SK-N-SH treated with all-trans-retinoic acid at 6 μM for 48 hours (cell line): ENCODE measurements at regions not wholly inside any gene's neighbourhood (a gene's known extent, or its start where the extent isn't known, plus 50 kb on each side); places are given as distances from the start of the nearest gene placed in this dataset.
A peak's percentile ranks its signal among the peaks of the same experiment; 100 is the strongest.

Experiments
- ATAC-seq: fragments of 200-7000 bp; cut with Tn5 transposase; 3 replicates; pipeline ENCODE4 v1.9.1; 2020; ENCODE audit warnings: mild to moderate bottlenecking, moderate library complexity
- ARNTL ChIP-seq: fragments of 450-650 bp; formaldehyde crosslinking; IDR thresholded peaks from 2 replicates; pipeline ENCODE4 v1.5.0; 2020; ENCODE audit warnings: low read depth, mild to moderate bottlenecking, moderate library complexity, borderline replicate concordance
- BACH2 ChIP-seq: fragments of 250-450 bp; sonication (Bioruptor Pico); IDR thresholded peaks from 2 replicates; pipeline ENCODE4 v1.9.0; 2021; ENCODE audit warnings: mild to moderate bottlenecking, borderline replicate concordance
- CSDC2 ChIP-seq: fragments of 250-450 bp; sonication (Bioruptor Pico); IDR thresholded peaks from 2 replicates; pipeline ENCODE4 v1.5.0; 2020; ENCODE audit warnings: mild to moderate bottlenecking, moderate library complexity
- ESRRG ChIP-seq: fragments of 250-450 bp; sonication (Bioruptor Pico); IDR thresholded peaks from 2 replicates; pipeline ENCODE4 v1.6.1; 2021; ENCODE audit warnings: mild to moderate bottlenecking
- GLIS3 ChIP-seq: fragments of 250-450 bp; sonication (Bioruptor Pico); IDR thresholded peaks from 2 replicates; pipeline ENCODE4 v1.5.0; 2020; ENCODE audit warnings: mild to moderate bottlenecking, moderate library complexity
- ISL1 ChIP-seq: fragments of 250-450 bp; sonication (Bioruptor Pico); IDR thresholded peaks from 2 replicates; pipeline ENCODE4 v2.1.2; 2022; ENCODE audit warnings: mild to moderate bottlenecking, moderate library complexity
- OSR1 ChIP-seq: fragments of 250-450 bp; sonication (Bioruptor Pico); IDR thresholded peaks from 2 replicates; pipeline ENCODE4 v1.8.0; 2022; ENCODE audit warnings: moderate library complexity, mild to moderate bottlenecking, inconsistent platforms
- PPARA ChIP-seq: fragments of 250-450 bp; sonication (Bioruptor Pico); IDR thresholded peaks from 2 replicates; pipeline ENCODE4 v1.5.0; 2020; ENCODE audit warnings: mild to moderate bottlenecking, borderline replicate concordance
- RARB ChIP-seq: fragments of 250-450 bp; sonication (Bioruptor Pico); IDR thresholded peaks from 2 replicates; pipeline ENCODE4 v1.8.0; 2021; ENCODE audit warnings: mild to moderate bottlenecking, moderate library complexity
- SNAI2 ChIP-seq: fragments of 250-450 bp; sonication (Bioruptor Pico); IDR thresholded peaks from 2 replicates; pipeline ENCODE4 v1.5.0; 2020; ENCODE audit warnings: mild to moderate bottlenecking, moderate library complexity
- TCF4 ChIP-seq: fragments of 250-450 bp; sonication (Bioruptor Pico); IDR thresholded peaks from 2 replicates; pipeline ENCODE4 v1.8.0; 2021; ENCODE audit warnings: mild to moderate bottlenecking, moderate library complexity, borderline replicate concordance
- TOX ChIP-seq: fragments of 250-450 bp; sonication (Bioruptor Pico); IDR thresholded peaks from 2 replicates; pipeline ENCODE4 v1.8.0; 2021; ENCODE audit warnings: mild to moderate bottlenecking, moderate library complexity, borderline replicate concordance
- ZC3H10 ChIP-seq: fragments of 250-450 bp; sonication (Bioruptor Pico); IDR thresholded peaks from 2 replicates; pipeline ENCODE4 v1.5.1; 2021; ENCODE audit warnings: mild to moderate bottlenecking, moderate library complexity
- ZFP3 ChIP-seq: fragments of 250-450 bp; sonication (Bioruptor Pico); IDR thresholded peaks from 2 replicates; pipeline ENCODE4 v1.5.0; 2020; ENCODE audit warnings: mild to moderate bottlenecking, moderate library complexity
- ZFP30 ChIP-seq: fragments of 450-650 bp; formaldehyde crosslinking; IDR thresholded peaks from 2 replicates; pipeline ENCODE4 v1.5.0; 2022; ENCODE audit warnings: mild to moderate bottlenecking, moderate library complexity
- ZNF565 ChIP-seq: fragments of 450-650 bp; formaldehyde crosslinking; conservative IDR thresholded peaks from 2 replicates; pipeline ENCODE4 v1.5.0; 2020; ENCODE audit warnings: low read depth, mild to moderate bottlenecking, moderate library complexity
- ZNF70 ChIP-seq: fragments of 450-650 bp; formaldehyde crosslinking; IDR thresholded peaks from 2 replicates; pipeline ENCODE4 v1.5.0; 2020; ENCODE audit warnings: mild to moderate bottlenecking, moderate library complexity
- ZNF8 ChIP-seq: fragments of 450-650 bp; formaldehyde crosslinking; IDR thresholded peaks from 2 replicates; pipeline ENCODE4 v1.5.0; 2020; ENCODE audit warnings: mild to moderate bottlenecking, moderate library complexity
- TF ChIP-seq, protein P1 (sequence below): fragments of 250-450 bp; sonication (Bioruptor Pico); IDR thresholded peaks from 2 replicates; pipeline ENCODE4 v1.5.0; 2020; ENCODE audit warnings: mild to moderate bottlenecking, moderate library complexity
- TF ChIP-seq, protein P2 (sequence below): fragments of 250-450 bp; sonication (Bioruptor Pico); IDR thresholded peaks from 2 replicates; pipeline ENCODE4 v1.8.0; 2020; ENCODE audit warnings: mild to moderate bottlenecking, moderate library complexity, borderline replicate concordance
- TF ChIP-seq, protein P3 (sequence below): fragments of 250-450 bp; sonication (Bioruptor Pico); IDR thresholded peaks from 2 replicates; pipeline ENCODE4 v1.5.1; 2021; ENCODE audit warnings: mild to moderate bottlenecking, moderate library complexity

DNA sequence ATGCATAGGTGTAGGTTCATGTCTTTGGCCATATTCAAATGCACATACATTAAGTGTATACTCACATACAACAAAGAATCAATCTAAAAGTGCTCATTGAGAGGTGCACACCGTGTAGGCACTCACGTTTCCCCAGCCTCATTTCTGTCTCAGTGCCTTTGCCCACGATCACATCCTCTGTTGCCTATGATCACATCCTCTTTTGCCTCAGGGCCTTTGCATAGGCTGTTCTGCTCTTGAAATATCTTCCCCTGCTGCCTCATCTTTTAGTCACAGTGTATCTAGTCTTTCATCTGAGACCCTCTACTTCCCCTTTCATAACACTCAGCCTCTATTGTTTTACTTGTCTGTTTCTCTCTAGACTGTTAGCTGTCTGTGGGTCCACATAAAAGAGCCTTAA is 69.3 kb downstream of the FOXD2 start:
- TF ChIP-seq ZFP3 (CRISPR knock-in tag) (no peak), SNAI2 (no peak), RARB (CRISPR knock-in tag) (no peak), ESRRG (CRISPR knock-in tag) (no peak), ISL1 (CRISPR knock-in tag) (no peak), CSDC2 (CRISPR knock-in tag) (no peak), BACH2 (CRISPR knock-in tag) (no peak), TCF4 (CRISPR knock-in tag) (no peak)
- TF ChIP-seq, protein P1, sequence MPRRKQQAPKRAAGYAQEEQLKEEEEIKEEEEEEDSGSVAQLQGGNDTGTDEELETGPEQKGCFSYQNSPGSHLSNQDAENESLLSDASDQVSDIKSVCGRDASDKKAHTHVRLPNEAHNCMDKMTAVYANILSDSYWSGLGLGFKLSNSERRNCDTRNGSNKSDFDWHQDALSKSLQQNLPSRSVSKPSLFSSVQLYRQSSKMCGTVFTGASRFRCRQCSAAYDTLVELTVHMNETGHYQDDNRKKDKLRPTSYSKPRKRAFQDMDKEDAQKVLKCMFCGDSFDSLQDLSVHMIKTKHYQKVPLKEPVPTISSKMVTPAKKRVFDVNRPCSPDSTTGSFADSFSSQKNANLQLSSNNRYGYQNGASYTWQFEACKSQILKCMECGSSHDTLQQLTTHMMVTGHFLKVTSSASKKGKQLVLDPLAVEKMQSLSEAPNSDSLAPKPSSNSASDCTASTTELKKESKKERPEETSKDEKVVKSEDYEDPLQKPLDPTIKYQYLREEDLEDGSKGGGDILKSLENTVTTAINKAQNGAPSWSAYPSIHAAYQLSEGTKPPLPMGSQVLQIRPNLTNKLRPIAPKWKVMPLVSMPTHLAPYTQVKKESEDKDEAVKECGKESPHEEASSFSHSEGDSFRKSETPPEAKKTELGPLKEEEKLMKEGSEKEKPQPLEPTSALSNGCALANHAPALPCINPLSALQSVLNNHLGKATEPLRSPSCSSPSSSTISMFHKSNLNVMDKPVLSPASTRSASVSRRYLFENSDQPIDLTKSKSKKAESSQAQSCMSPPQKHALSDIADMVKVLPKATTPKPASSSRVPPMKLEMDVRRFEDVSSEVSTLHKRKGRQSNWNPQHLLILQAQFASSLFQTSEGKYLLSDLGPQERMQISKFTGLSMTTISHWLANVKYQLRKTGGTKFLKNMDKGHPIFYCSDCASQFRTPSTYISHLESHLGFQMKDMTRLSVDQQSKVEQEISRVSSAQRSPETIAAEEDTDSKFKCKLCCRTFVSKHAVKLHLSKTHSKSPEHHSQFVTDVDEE = no peak
- TF ChIP-seq, protein P2, sequence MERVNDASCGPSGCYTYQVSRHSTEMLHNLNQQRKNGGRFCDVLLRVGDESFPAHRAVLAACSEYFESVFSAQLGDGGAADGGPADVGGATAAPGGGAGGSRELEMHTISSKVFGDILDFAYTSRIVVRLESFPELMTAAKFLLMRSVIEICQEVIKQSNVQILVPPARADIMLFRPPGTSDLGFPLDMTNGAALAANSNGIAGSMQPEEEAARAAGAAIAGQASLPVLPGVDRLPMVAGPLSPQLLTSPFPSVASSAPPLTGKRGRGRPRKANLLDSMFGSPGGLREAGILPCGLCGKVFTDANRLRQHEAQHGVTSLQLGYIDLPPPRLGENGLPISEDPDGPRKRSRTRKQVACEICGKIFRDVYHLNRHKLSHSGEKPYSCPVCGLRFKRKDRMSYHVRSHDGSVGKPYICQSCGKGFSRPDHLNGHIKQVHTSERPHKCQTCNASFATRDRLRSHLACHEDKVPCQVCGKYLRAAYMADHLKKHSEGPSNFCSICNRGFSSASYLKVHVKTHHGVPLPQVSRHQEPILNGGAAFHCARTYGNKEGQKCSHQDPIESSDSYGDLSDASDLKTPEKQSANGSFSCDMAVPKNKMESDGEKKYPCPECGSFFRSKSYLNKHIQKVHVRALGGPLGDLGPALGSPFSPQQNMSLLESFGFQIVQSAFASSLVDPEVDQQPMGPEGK (CRISPR knock-in tag) = no peak
- ATAC-seq = no peak

DNA sequence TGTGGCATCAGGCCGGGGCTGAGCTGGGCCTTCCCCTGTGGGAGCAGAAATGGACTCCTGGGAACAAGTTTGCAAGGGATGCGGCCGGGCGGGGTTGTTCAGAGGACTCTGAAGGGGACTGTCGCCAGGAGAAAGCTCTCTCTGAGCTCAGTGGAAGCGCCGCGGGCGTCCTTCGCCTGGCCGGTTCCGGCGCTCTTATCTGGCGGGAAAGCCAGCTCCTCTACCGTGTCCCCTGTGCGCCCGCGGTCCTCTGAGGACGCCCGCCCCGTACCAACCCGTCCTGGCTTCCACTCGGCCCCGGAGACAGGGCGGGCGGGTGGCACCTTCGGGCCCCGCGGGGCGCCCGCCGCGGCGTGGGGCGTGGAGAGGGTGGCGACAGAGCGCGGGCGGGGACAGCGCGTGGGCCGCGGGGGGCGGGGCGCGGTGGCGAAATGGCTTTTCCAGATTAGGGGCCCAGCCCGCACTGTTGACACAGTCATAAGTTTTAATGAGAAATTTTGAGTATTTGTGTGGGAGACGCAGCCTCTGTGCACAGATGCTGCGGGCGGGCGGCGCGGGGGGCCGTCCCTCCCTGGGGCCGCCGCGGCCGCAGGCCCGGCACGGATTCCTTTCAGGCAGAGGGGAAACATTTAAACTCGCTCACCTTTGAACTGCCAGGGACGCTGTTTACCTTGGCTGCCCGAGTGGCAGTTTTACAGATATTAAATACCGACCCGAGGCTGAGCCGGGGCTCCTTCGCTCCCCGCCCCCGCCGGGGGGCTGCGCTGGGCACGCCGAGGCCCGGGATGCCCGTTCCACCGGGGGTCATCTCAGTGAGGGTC is 70.2 kb downstream of the FOXD2 start:
- no peak for TF ChIP-seq ZNF565
- TF ChIP-seq OSR1 (CRISPR knock-in tag) = no peak
- TF ChIP-seq ARNTL (CRISPR knock-in tag) = no peak
- TF ChIP-seq, protein P1 = no peak
- no peak for TF ChIP-seq ZC3H10 (CRISPR knock-in tag)
- TF ChIP-seq SNAI2 = no peak
- TF ChIP-seq PPARA (CRISPR knock-in tag) = no peak
- TF ChIP-seq ISL1 (CRISPR knock-in tag) = no peak
- no peak for TF ChIP-seq ESRRG (CRISPR knock-in tag)
- no peak for TF ChIP-seq ZNF8
- TF ChIP-seq BACH2 (CRISPR knock-in tag) = no peak
- TF ChIP-seq TCF4 (CRISPR knock-in tag) = no peak
- TF ChIP-seq ZFP30 (CRISPR knock-in tag) = no peak
- TF ChIP-seq ZNF70 (CRISPR knock-in tag) = no peak; the same call in 1 of the 2 replicates
- TF ChIP-seq, protein P3, sequence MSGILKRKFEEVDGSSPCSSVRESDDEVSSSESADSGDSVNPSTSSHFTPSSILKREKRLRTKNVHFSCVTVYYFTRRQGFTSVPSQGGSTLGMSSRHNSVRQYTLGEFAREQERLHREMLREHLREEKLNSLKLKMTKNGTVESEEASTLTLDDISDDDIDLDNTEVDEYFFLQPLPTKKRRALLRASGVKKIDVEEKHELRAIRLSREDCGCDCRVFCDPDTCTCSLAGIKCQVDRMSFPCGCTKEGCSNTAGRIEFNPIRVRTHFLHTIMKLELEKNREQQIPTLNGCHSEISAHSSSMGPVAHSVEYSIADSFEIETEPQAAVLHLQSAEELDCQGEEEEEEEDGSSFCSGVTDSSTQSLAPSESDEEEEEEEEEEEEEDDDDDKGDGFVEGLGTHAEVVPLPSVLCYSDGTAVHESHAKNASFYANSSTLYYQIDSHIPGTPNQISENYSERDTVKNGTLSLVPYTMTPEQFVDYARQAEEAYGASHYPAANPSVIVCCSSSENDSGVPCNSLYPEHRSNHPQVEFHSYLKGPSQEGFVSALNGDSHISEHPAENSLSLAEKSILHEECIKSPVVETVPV (CRISPR knock-in tag) = no peak
- no peak for TF ChIP-seq TOX
- TF ChIP-seq GLIS3 (CRISPR knock-in tag) = no peak
- ATAC-seq = peak; percentile 52
